ENCODE measurements at regions not wholly inside any gene's neighbourhood (a gene's known extent, or its start where the extent isn't known, plus 50 kb on each side); places are given as distances from the start of the nearest gene placed in this dataset.

GRCh38 chr4:130187587-130187986, 1091.6 kb downstream of the C4orf33 start:
- no peaks in the 10 kb centered on the region for H3K9me3 ChIP-seq (ENCODE audit: control insufficient read depth in 4 of 4, insufficient read depth in 3 of 4, low read length in 3 of 4)
- no peak overlapping the region for H3K27ac ChIP-seq (ENCODE audit: low read depth in 1 of 2, low read length in 1 of 2)
- no peak for DNase-seq
- no peak overlapping the region for H3K4me3 ChIP-seq
- no peak for TF ChIP-seq CTCF (IDR thresholded peaks at IDR 0.05; ENCODE audit: control extremely low read depth, extremely low read depth)
- no peaks in the 10 kb centered on the region for H3K36me3 ChIP-seq (ENCODE audit: control insufficient read depth in 4 of 4, insufficient read depth in 4 of 4, low read length in 4 of 4)
- no peak for ATAC-seq (ENCODE audit: insufficient read depth, low FRiP score)
- WGBS, 2 donors: 89 to 94% methylated on average over 1 of the region's 1 CpG
- no peak overlapping the region for H3K9ac ChIP-seq (ENCODE audit: insufficient read depth in 1 of 2, low read length in 2 of 2)
- H3K27me3 ChIP-seq (ENCODE audit: control insufficient read depth in 3 of 3, insufficient read depth in 3 of 3, low read length in 2 of 3): no peaks in the 10 kb centered on the region
- no peaks in the 10 kb centered on the region for H3K4me1 ChIP-seq (ENCODE audit: control insufficient read depth in 5 of 5, insufficient read depth in 5 of 5, low read length in 5 of 5)

- DNase-seq (no peak), ATAC-seq (ENCODE audit: insufficient read depth, low FRiP score) (no peak)
- H3K4me1 ChIP-seq (ENCODE audit: control insufficient read depth in 5 of 5, insufficient read depth in 5 of 5, low read length in 5 of 5): no peaks in the 10 kb centered on the region
- H3K36me3 ChIP-seq (ENCODE audit: control insufficient read depth in 4 of 4, insufficient read depth in 4 of 4, low read length in 4 of 4): no peaks in the 10 kb centered on the region
- H3K9me3 ChIP-seq (ENCODE audit: control insufficient read depth in 4 of 4, insufficient read depth in 3 of 4, low read length in 3 of 4): peaks cover 0 to 1% (median 0%) of the 10 kb centered on the region in 4 donors
- no peak overlapping the region for H3K4me3 ChIP-seq
- 94 to 96% methylated on average over 3 of the region's 3 CpGs for WGBS, 2 donors
- H3K27ac ChIP-seq (ENCODE audit: low read depth in 1 of 2, low read length in 1 of 2): no peak overlapping the region
- no peak for TF ChIP-seq CTCF (IDR thresholded peaks at IDR 0.05; ENCODE audit: control extremely low read depth, extremely low read depth)
- H3K9ac ChIP-seq (ENCODE audit: insufficient read depth in 1 of 2, low read length in 2 of 2): no peak overlapping the region
- no peaks in the 10 kb centered on the region for H3K27me3 ChIP-seq (ENCODE audit: control insufficient read depth in 3 of 3, insufficient read depth in 3 of 3, low read length in 2 of 3)
These were observed 1096.8 kb downstream of the C4orf33 start for GRCh38 chr4:130192787-130193186.

GRCh38 chr4:130197946-130198345, 1102.0 kb downstream of the C4orf33 start:
- no peak overlapping the region for H3K4me3 ChIP-seq
- no peak overlapping the region for H3K9ac ChIP-seq (ENCODE audit: insufficient read depth in 1 of 2, low read length in 2 of 2)
- H3K27me3 ChIP-seq (ENCODE audit: control insufficient read depth in 3 of 3, insufficient read depth in 3 of 3, low read length in 2 of 3): no peaks in the 10 kb centered on the region
- ATAC-seq (ENCODE audit: insufficient read depth, low FRiP score) (no peak), DNase-seq (no peak)
- no peaks in the 10 kb centered on the region for H3K4me1 ChIP-seq (ENCODE audit: control insufficient read depth in 5 of 5, insufficient read depth in 5 of 5, low read length in 5 of 5)
- no peak overlapping the region for H3K27ac ChIP-seq (ENCODE audit: low read depth in 1 of 2, low read length in 1 of 2)
- no peaks in the 10 kb centered on the region for H3K36me3 ChIP-seq (ENCODE audit: control insufficient read depth in 4 of 4, insufficient read depth in 4 of 4, low read length in 4 of 4)
- no peak for TF ChIP-seq CTCF (IDR thresholded peaks at IDR 0.05; ENCODE audit: control extremely low read depth, extremely low read depth)
- peaks cover 0 to 15% (median 4%) of the 10 kb centered on the region in 4 donors for H3K9me3 ChIP-seq (ENCODE audit: control insufficient read depth in 4 of 4, insufficient read depth in 3 of 4, low read length in 3 of 4)

- Histone ChIP-seq H3K4me1 (ENCODE audit: control insufficient read depth in 5 of 5, insufficient read depth in 5 of 5, low read length in 5 of 5) (no peaks in the 10 kb centered on the region), H3K27ac (ENCODE audit: low read depth in 1 of 2, low read length in 1 of 2) (no peak overlapping the region), H3K4me3 (no peak overlapping the region), H3K9ac (ENCODE audit: insufficient read depth in 1 of 2, low read length in 2 of 2) (no peak overlapping the region), H3K36me3 (ENCODE audit: control insufficient read depth in 4 of 4, insufficient read depth in 4 of 4, low read length in 4 of 4) (no peaks in the 10 kb centered on the region), H3K9me3 (ENCODE audit: control insufficient read depth in 4 of 4, insufficient read depth in 3 of 4, low read length in 3 of 4) (peaks cover 0 to 20% (median 7%) of the 10 kb centered on the region in 4 donors), H3K27me3 (ENCODE audit: control insufficient read depth in 3 of 3, insufficient read depth in 3 of 3, low read length in 2 of 3) (no peaks in the 10 kb centered on the region)
- WGBS, 2 donors: 71 to 81% methylated on average over 3 of the region's 3 CpGs
- no peak for DNase-seq
- no peak for TF ChIP-seq CTCF (IDR thresholded peaks at IDR 0.05; ENCODE audit: control extremely low read depth, extremely low read depth)
- no peak for ATAC-seq (ENCODE audit: insufficient read depth, low FRiP score)
These were observed 1107.6 kb downstream of the C4orf33 start for GRCh38 chr4:130203571-130203970.

Data from lung (tissue), 11 donors.